SK-N-SH (cell line): ENCODE measurements at regions not wholly inside any gene's neighbourhood (a gene's known extent, or its start where the extent isn't known, plus 50 kb on each side); places are given as distances from the start of the nearest gene placed in this dataset.

Source experiments
- CTCF ChIP-seq: fragments of 200-600 bp; sonication (generic); IDR thresholded peaks from 2 replicates; pipeline ENCODE4 v1.6.1; 2017; ENCODE audit warnings: antibody characterized with exemption, mild to moderate bottlenecking, moderate library complexity
- EZH2phosphoT487 ChIP-seq: fragments of 200-600 bp; sonication (generic); IDR thresholded peaks from 2 replicates; pipeline ENCODE4 v1.6.1; 2017; ENCODE audit warnings: low read depth, mixed run types, mild to moderate bottlenecking, antibody characterized with exemption, moderate library complexity, borderline replicate concordance
- GABPA ChIP-seq: IDR thresholded peaks from 2 replicates; pipeline ENCODE4 v1.4.0; 2012; ENCODE audit warnings: low read depth, mild to moderate bottlenecking
- IRF3 ChIP-seq: fragments of 150-350 bp; IDR thresholded peaks from 2 replicates; pipeline ENCODE4 v1.6.1; 2016; ENCODE audit warnings: mild to moderate bottlenecking, low read depth, low read length
- JUND ChIP-seq: IDR thresholded peaks from 2 replicates; pipeline ENCODE4 v1.4.0; 2012
- MEF2A ChIP-seq: IDR thresholded peaks from 2 replicates; pipeline ENCODE4 v1.4.0; 2012; ENCODE audit warnings: low read depth, borderline replicate concordance
- NRF1 ChIP-seq: IDR thresholded peaks from 2 replicates; pipeline ENCODE4 v1.6.1; 2012; ENCODE audit warnings: low read depth, mild to moderate bottlenecking, low read length
- POLR2AphosphoS5 ChIP-seq: IDR thresholded peaks from 2 replicates; pipeline ENCODE4 v1.6.1; 2012; ENCODE audit warnings: low read depth, low read length

- no peak for TF ChIP-seq JUND
- TF ChIP-seq IRF3 = no peak
- no peak for TF ChIP-seq CTCF
- no peak for TF ChIP-seq GABPA
- no peak for TF ChIP-seq POLR2AphosphoS5
- no peak for TF ChIP-seq NRF1
- no peak for TF ChIP-seq EZH2phosphoT487
- TF ChIP-seq MEF2A = no peak
These were observed 628.2 kb downstream of the ETNK1 start for GRCh38 chr12:23253191-23253590.
